ENCODE measurements at regions not wholly inside any gene's neighbourhood (a gene's known extent, or its start where the extent isn't known, plus 50 kb on each side); places are given as distances from the start of the nearest gene placed in this dataset.

- no peak for DNase-seq
Observed at GRCh38 chr11:8740129-8740528, 57.5 kb downstream of the RPL27A start.

- DNase-seq, result peak in 1 of 5 donors; percentile 3
Observed at GRCh38 chr11:8744423-8744822, 61.8 kb downstream of the RPL27A start.

- no peak for DNase-seq
Observed at GRCh38 chr11:8745431-8746253, 63.0 kb downstream of the RPL27A start.

GRCh38 chr11:8746331-8746974, 63.9 kb downstream of the RPL27A start:
- DNase-seq, result no peak

GRCh38 chr11:8747173-8747572, 64.6 kb downstream of the RPL27A start:
- DNase-seq, result no peak

GRCh38 chr11:8748317-8748716, 65.7 kb downstream of the RPL27A start:
- no peak for DNase-seq

GRCh38 chr11:8749202-8749601, 66.6 kb downstream of the RPL27A start:
- DNase-seq, result no peak

GRCh38 chr11:8754241-8754640, 71.6 kb downstream of the RPL27A start:
- no peak for DNase-seq

GRCh38 chr11:8756201-8756600, 73.6 kb downstream of the RPL27A start:
- DNase-seq, result no peak

- DNase-seq, result no peak
Observed at GRCh38 chr11:8757047-8757446, 74.5 kb downstream of the RPL27A start.

- DNase-seq, result no peak
Observed at GRCh38 chr11:8757533-8757932, 74.9 kb downstream of the RPL27A start.

- DNase-seq, result no peak
Observed at GRCh38 chr11:8758619-8759169, 76.1 kb downstream of the RPL27A start.

GRCh38 chr11:8759634-8760033, 77.0 kb downstream of the RPL27A start:
- no peak for DNase-seq

- DNase-seq, result no peak
Observed at GRCh38 chr11:8760896-8761295, 78.3 kb downstream of the RPL27A start.

GRCh38 chr11:8763070-8763685, 80.6 kb downstream of the RPL27A start:
- DNase-seq, result no peak

GRCh38 chr11:8765294-8765693, 82.7 kb downstream of the RPL27A start:
- no peak for DNase-seq

- no peak for DNase-seq
Observed at GRCh38 chr11:8766043-8766987, 83.7 kb downstream of the RPL27A start.

GRCh38 chr11:8766988-8767374, 84.4 kb downstream of the RPL27A start:
- DNase-seq, result no peak

GRCh38 chr11:8767466-8768142, 85.0 kb downstream of the RPL27A start:
- DNase-seq, result no peak

GRCh38 chr11:8768625-8769333, 86.2 kb downstream of the RPL27A start:
- DNase-seq, result no peak

Data from T-helper 1 cell (primary cell).